Upper lobe of left lung (tissue), 4 donors: ENCODE measurements at regions not wholly inside any gene's neighbourhood (a gene's known extent, or its start where the extent isn't known, plus 50 kb on each side); places are given as distances from the start of the nearest gene placed in this dataset.

Experiments
- POLR2A ChIP-seq, 4 donors: fragments of 450-650 bp; IDR thresholded peaks; one replicate each; pipeline ENCODE4 v1.5.1; 2016 to 2017; ENCODE audit warnings: antibody characterized with exemption in 4 of 4, mild to moderate bottlenecking in 2 of 4
- POLR2AphosphoS5 ChIP-seq, 2 donors: sonication (generic); formaldehyde crosslinking; IDR thresholded peaks; one replicate each; pipeline ENCODE4 v1.5.1; 2017; ENCODE audit warnings: antibody characterized with exemption in 2 of 2
- TF ChIP-seq, protein P1 (sequence below), 6 experiments: fragments of 450-650 bp in 4 of 6; fragments of 200-600 bp in 2 of 6; sonication (generic) in 2 of 6; IDR thresholded peaks; one replicate each; pipeline ENCODE4 v1.5.1; 2016 to 2019; ENCODE audit warnings: antibody characterized with exemption in 6 of 6

DNA sequence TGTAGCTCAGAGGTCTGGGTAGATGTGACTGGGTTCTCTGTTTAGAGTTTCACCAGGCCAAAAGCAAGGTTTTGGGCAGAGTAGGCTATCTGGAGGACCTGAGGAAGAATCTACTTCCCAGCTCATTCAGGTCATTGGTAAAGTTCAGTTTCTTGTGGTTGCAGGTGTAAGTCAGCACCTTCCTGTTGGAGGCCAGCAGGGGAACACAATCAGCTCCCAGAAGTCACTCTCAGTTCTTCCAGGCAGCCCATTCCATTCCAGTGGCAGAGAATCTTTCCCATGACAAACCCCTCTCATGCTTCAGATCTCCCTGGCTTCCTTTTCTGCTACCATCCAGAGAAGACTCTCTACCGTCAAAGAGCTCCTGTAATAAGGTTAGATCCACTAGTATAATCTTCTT lies 176.2 kb upstream of the UFM1 start:
- TF ChIP-seq POLR2A (IDR thresholded peaks at IDR 0.05) (no peak), POLR2AphosphoS5 (IDR thresholded peaks at IDR 0.05) (no peak)
- TF ChIP-seq, protein P1, sequence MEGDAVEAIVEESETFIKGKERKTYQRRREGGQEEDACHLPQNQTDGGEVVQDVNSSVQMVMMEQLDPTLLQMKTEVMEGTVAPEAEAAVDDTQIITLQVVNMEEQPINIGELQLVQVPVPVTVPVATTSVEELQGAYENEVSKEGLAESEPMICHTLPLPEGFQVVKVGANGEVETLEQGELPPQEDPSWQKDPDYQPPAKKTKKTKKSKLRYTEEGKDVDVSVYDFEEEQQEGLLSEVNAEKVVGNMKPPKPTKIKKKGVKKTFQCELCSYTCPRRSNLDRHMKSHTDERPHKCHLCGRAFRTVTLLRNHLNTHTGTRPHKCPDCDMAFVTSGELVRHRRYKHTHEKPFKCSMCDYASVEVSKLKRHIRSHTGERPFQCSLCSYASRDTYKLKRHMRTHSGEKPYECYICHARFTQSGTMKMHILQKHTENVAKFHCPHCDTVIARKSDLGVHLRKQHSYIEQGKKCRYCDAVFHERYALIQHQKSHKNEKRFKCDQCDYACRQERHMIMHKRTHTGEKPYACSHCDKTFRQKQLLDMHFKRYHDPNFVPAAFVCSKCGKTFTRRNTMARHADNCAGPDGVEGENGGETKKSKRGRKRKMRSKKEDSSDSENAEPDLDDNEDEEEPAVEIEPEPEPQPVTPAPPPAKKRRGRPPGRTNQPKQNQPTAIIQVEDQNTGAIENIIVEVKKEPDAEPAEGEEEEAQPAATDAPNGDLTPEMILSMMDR (IDR thresholded peaks at IDR 0.05): no peak
